Suprapubic skin (tissue), 4 donors: ENCODE measurements at regions not wholly inside any gene's neighbourhood (a gene's known extent, or its start where the extent isn't known, plus 50 kb on each side); places are given as distances from the start of the nearest gene placed in this dataset.

Source experiments
- EP300 ChIP-seq: sonication (generic); formaldehyde crosslinking; IDR thresholded peaks from one replicate; pipeline ENCODE4 v1.6.1; 2017; ENCODE audit warnings: antibody characterized with exemption
- POLR2A ChIP-seq, 2 donors: fragments of 450-650 bp; IDR thresholded peaks; one replicate each; pipeline ENCODE4 v1.6.1; 2017; ENCODE audit warnings: antibody characterized with exemption in 2 of 2, mild to moderate bottlenecking in 2 of 2, moderate library complexity in 2 of 2
- POLR2AphosphoS5 ChIP-seq, 3 donors: sonication (generic); formaldehyde crosslinking; IDR thresholded peaks; one replicate each; pipeline ENCODE4 v1.6.1; 2017; ENCODE audit warnings: antibody characterized with exemption in 3 of 3
- TF ChIP-seq, protein P1 (sequence below), 2 donors: fragments of 200-600 bp in 1 of 2; fragments of 450-650 bp in 1 of 2; sonication (generic) in 1 of 2; IDR thresholded peaks; one replicate each; pipeline ENCODE4 v1.5.1; 2016 to 2019; ENCODE audit warnings: antibody characterized with exemption in 2 of 2, mild to moderate bottlenecking in 1 of 2, moderate library complexity in 1 of 2

- TF ChIP-seq, protein P1, sequence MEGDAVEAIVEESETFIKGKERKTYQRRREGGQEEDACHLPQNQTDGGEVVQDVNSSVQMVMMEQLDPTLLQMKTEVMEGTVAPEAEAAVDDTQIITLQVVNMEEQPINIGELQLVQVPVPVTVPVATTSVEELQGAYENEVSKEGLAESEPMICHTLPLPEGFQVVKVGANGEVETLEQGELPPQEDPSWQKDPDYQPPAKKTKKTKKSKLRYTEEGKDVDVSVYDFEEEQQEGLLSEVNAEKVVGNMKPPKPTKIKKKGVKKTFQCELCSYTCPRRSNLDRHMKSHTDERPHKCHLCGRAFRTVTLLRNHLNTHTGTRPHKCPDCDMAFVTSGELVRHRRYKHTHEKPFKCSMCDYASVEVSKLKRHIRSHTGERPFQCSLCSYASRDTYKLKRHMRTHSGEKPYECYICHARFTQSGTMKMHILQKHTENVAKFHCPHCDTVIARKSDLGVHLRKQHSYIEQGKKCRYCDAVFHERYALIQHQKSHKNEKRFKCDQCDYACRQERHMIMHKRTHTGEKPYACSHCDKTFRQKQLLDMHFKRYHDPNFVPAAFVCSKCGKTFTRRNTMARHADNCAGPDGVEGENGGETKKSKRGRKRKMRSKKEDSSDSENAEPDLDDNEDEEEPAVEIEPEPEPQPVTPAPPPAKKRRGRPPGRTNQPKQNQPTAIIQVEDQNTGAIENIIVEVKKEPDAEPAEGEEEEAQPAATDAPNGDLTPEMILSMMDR (IDR thresholded peaks at IDR 0.05): no peak
- TF ChIP-seq POLR2A (IDR thresholded peaks at IDR 0.05) (no peak), POLR2AphosphoS5 (IDR thresholded peaks at IDR 0.05) (no peak), EP300 (no peak)
Measured at GRCh38 chr12:76259106-76259505, 89.1 kb downstream of the BBS10 start.
